ENCODE measurements at regions not wholly inside any gene's neighbourhood (a gene's known extent, or its start where the extent isn't known, plus 50 kb on each side); places are given as distances from the start of the nearest gene placed in this dataset.

- TF ChIP-seq POLR2A (IDR thresholded peaks at IDR 0.05; ENCODE audit: low read depth, low read length): no peak
- TF ChIP-seq POLR2AphosphoS5 (IDR thresholded peaks at IDR 0.05; ENCODE audit: low read depth, low read length): no peak
These were observed 154.9 kb downstream of the TM9SF2 start for GRCh38 chr13:99656092-99656745.

All from GM12892 (cell line).